HG02884 (cell line): ENCODE measurements at regions not wholly inside any gene's neighbourhood (a gene's known extent, or its start where the extent isn't known, plus 50 kb on each side); places are given as distances from the start of the nearest gene placed in this dataset.
"Not testable (repeated sequence)": the region's sequence is repeated elsewhere in the genome, so short reads cannot be mapped to it uniquely, and the experiment has no call there.

Experiments
- ATAC-seq: cut with Tn5 transposase; IDR thresholded peaks from one replicate; pipeline ENCODE4 v1.9.1; 2021; ENCODE audit warnings: mild to moderate bottlenecking, moderate library complexity; ENCODE audit not compliant: unreplicated experiment

- no peak for ATAC-seq
Measured at GRCh38 chr3:95521396-95521795, 1293.0 kb upstream of the EPHA6 start.

GRCh38 chr3:95522449-95522848 lies 1291.9 kb upstream of the EPHA6 start:
- ATAC-seq: no peak

- no peak for ATAC-seq
Measured at GRCh38 chr3:95539950-95540483, 1274.4 kb upstream of the EPHA6 start.

GRCh38 chr3:95565502-95565901 lies 1248.9 kb upstream of the EPHA6 start:
- no peak for ATAC-seq

DNA sequence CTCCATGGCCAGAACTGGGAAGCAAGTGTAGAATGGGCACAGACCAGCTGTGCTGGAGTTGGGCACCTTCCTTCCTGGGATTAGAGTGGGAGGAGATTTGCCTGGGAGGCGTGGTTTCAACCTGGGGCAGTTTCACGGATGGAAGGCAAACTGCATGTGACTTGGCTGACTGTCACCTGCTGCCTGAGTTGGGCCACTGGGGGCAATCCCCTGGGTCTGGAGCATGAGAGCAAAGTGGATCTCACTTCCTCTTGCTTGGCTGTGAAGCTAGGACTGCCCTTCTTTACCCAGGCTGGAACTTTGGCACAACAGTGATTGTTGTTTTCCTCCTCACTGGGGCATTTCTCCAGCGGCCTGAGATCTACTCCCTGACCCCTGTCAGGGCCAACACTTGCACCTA lies 1247.0 kb upstream of the EPHA6 start:
- no peak for ATAC-seq

DNA sequence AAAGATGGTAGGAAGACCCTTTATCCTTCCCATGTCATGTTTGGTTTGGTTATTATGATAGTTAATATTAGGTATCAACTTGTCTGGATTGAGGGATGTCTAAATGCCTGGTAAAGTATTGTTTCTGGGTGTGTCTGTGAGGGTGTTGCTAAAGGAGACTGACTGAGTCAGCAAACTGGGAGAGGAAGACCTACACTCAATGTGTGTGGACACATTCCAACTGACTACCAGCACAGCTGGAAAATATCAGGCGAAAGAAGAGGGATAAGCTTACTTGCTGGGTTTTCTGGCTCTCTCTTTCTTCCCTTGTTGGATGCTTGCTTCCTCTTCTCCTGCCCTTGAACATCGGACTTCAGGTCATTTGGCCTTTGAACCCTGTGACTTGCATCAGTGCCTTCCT lies 1227.6 kb upstream of the EPHA6 start:
- ATAC-seq: no peak

DNA sequence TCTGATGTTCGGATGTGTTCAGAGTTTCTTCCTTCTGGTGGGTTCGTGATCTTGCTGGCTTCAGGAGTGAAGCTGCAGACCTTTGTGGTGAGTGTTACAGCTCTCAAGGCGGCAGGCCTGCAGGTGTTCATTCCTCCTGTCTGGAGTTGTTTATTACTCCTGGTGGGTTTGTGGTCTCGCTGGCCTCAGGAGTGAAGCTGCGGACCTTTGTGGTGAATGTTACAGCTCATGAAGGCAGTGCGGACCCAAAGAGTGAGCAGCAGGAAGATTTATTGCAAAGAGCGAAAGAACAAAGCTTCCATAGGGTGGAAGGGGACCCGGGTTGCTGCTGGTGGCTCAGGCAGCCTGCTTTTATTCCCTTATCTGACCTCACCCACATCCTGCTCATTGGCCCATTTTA lies 1226.8 kb upstream of the EPHA6 start:
- ATAC-seq: not testable (repeated sequence)

- no peak for ATAC-seq
Measured at GRCh38 chr3:95588473-95588872, 1225.9 kb upstream of the EPHA6 start.

GRCh38 chr3:95595416-95596075 lies 1218.8 kb upstream of the EPHA6 start:
- ATAC-seq: no peak

DNA sequence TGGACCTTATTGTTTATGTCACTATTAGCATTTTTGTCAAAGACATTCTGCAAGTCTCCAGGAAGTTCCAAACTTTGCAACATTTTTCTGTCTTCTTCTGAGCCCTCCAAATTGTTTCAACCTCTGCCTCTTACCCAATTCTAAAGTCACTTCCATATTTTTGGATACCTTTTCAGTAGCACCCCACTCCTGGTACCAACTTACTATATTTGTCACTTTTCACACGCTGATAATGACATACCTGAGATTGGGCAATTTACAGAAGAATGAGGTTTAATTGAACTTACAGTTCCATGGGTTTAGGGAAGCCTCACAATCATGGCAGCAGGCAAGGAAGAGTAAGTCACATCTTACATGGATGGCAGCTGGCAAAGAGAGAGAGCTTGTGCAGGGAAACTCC lies 1206.5 kb upstream of the EPHA6 start:
- ATAC-seq: no peak

DNA sequence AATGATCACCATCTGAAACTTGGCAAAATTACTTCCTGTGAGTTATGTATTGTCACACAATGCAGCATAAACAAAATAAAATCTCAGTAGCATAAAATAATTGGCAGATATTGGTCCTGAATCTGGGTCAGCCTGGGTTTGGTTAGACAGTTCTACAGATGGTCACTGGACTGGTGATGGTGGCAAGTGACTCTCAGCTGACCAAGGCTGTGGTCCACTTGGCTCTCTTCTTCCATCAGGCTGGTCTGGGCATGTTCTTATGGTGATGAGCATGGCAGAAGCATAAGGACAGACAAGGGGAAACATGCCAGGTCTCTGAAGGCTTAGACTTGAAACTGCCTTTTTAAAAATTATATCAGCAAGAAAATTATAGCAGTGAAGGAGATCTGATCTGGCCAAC lies 1205.0 kb upstream of the EPHA6 start:
- no peak for ATAC-seq

DNA sequence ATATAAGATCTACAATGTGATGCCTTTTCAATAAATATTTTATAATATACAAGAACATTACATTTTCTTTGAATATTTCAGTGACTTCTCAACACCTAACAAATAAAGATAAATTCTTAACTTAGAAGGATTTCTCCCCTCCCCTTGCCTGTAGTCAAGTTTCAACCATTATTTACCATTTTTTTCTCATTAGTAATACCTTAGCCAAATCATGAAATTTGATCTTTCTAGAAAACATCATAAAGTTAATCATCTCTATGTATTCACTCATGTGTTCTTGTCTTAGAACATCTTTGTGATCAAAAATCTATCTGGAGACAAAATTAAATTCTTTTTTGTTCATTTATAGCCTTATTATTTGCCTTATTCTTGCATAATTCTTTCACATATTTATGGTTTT lies 1201.8 kb upstream of the EPHA6 start:
- no peak for ATAC-seq

DNA sequence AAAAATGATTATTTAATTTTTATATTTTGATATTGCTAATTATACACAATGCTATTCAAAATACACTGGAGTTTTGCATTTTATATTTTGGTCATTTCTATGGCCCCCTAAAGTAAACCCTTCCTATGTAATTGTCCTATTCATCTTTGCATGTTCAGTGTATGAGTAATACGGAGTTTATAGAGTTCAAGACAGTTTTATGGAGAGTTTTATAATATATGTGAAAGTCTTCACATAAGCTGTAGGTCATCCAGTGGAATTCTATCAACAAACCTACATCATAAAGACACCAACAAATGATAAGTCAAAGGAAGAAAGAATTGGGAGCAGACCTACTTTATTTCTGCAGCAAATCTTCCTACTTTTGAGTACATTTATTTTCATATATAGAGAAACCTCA lies 1200.4 kb upstream of the EPHA6 start:
- ATAC-seq: no peak

DNA sequence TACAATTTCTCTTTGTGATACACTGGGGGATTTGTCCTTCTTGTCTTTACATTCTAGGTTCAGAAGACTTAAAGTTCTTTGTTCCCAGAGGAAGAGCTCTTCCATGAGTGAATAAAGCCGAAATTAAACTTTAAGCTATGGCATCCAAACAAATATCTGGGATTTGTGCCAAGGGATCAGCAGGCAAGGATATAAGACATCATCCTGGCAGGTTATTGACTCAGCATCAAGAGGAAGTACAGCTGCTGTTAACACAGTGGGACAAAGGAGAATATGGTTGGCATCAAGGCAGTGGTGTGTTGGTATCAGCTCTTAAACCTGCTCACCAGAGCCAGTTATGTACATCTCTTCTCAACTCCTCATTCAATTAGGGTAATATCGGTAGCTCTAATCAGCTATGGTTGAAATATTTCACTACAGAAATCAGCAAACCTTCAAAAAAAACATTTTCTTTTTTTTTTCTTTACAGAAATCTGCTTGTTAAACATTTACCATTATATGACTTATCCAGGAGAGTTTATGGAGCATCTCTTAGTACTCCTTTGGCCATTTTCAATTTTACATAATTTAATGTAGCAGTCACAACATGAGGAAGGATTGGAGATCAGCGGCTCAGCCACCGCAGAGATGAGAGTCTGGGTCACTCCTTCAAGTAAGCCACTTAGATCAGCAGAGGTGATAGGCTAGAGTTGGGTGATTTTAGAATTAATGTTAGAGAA lies 1198.6 kb upstream of the EPHA6 start:
- no peak for ATAC-seq

DNA sequence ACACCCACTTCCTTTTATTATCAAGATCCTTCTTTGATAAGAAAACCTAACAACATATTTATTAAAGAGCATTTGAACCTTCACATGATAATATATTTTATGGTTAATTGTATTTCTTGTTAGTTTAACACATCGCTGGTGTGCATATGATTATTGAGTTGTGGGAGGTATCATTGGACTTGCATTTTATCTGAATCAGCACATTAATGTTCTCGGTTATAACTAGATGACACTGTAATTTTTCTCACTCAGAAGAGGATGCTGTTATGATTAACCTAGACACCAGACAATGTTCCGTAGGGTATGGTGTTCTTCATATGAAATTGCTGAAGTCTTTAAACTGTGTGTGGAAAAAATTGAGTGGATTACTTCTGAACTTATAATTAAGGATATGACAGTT lies 1188.3 kb upstream of the EPHA6 start:
- ATAC-seq: no peak

DNA sequence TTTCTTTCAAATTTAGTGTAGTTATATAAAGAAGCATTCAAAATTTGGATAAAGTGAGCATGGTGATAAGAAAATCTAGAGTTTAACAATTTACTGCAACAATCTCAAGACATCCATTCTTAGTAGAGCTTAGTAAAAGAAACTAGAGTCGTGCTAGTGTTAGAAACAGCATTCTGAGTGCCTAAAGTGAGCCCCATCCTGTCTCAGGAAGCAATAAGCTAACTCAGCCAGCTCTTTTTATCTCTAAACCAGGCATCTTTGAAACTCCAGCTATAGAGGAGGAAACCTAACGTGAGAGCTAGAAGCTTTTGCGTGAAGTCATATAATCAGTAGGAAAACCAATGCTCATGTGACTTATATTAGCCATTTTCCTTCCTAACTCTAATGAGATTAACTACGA lies 1187.1 kb upstream of the EPHA6 start:
- no peak for ATAC-seq

DNA sequence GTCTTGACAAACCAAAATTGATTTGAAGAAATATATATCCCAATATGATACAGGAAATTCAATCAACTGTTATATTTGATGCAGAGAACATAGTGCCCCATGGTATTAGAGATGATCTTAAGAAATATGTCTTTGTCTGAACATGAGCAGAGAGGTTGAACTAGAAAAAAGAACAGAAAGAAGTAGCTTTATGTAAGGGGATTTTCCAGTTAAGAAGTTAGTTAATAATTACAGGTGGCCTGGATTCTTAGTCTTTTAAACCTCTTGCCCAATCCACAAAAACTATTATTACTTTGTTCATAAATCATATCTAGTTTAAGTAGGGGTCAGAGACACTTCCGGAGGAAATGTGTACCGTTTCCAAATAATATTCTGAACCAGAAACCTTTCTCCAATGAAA lies 1186.7 kb upstream of the EPHA6 start:
- no peak for ATAC-seq

DNA sequence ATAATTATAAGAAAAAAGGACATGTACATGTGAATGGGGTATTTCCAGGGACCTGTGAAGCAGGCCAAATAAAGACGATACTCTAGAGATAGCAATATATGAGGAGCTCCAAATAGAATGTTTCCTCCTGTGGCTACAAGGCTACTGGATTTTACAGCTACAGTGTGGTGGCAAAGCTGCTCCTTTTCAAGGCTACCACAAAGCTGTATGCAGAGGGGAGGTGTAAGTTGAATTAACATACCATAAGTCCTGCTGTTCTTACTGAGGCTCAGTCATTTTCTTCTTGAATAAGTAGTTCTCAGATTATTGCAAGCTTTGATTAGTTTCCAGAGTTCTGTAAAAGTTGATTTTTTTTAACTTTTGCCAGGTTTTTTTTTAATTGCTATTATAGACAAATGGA lies 1184.6 kb upstream of the EPHA6 start:
- ATAC-seq: no peak

GRCh38 chr3:95645291-95645690 lies 1169.1 kb upstream of the EPHA6 start:
- no peak for ATAC-seq

GRCh38 chr3:95654570-95655362 lies 1159.6 kb upstream of the EPHA6 start:
- ATAC-seq: no peak

- ATAC-seq: no peak
Measured at GRCh38 chr3:95655363-95655986, 1158.9 kb upstream of the EPHA6 start.
